ENCODE measurements at regions not wholly inside any gene's neighbourhood (a gene's known extent, or its start where the extent isn't known, plus 50 kb on each side); places are given as distances from the start of the nearest gene placed in this dataset.

DNA sequence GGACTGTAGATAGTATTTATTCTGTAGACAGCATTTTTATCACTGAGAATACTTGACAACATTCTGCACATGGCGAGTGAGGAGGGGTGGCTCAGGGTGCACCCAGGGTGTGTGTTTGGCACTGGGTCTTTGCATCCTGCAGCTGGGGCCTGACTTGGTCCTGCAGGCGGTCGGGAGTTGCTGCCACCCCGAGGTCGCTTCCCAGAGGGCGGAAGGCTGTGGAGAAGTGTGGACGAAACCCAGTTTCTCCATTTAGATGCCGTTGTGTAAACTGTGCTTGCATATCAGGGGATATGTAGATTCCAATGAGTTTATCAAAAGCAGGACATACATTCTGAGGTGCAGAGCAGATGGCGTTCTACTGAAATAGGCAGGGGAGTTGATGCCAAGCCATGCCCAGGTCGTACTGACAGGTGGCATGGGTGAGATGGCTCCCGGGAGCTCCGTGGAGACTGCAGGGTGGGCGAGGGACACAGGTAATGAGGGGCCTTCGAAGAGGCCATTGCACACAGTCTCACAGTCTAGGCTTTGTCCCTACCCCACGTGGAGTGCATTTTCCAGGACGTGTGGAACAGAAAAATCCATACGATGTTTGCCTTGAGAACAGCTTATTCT, 74.5 kb downstream of the RTP5 start:
- H3K27me3 ChIP-seq = peaks cover 5% of the 10 kb centered on the region
- no peak overlapping the region for H3K27ac ChIP-seq
- no peaks in the 10 kb centered on the region for H3K4me1 ChIP-seq (ENCODE audit: low read depth)
- H3K4me3 ChIP-seq = no peak overlapping the region
- TF ChIP-seq, protein P1, sequence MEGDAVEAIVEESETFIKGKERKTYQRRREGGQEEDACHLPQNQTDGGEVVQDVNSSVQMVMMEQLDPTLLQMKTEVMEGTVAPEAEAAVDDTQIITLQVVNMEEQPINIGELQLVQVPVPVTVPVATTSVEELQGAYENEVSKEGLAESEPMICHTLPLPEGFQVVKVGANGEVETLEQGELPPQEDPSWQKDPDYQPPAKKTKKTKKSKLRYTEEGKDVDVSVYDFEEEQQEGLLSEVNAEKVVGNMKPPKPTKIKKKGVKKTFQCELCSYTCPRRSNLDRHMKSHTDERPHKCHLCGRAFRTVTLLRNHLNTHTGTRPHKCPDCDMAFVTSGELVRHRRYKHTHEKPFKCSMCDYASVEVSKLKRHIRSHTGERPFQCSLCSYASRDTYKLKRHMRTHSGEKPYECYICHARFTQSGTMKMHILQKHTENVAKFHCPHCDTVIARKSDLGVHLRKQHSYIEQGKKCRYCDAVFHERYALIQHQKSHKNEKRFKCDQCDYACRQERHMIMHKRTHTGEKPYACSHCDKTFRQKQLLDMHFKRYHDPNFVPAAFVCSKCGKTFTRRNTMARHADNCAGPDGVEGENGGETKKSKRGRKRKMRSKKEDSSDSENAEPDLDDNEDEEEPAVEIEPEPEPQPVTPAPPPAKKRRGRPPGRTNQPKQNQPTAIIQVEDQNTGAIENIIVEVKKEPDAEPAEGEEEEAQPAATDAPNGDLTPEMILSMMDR (IDR thresholded peaks at IDR 0.05; ENCODE audit: low read depth, low read length) = no peak
- no peaks in the 10 kb centered on the region for H3K36me3 ChIP-seq
- no peak for DNase-seq (ENCODE audit: low read depth in 1 of 2, low spot score in 1 of 2)
- H3K9me3 ChIP-seq (ENCODE audit: low read depth) = no peaks in the 10 kb centered on the region

DNA sequence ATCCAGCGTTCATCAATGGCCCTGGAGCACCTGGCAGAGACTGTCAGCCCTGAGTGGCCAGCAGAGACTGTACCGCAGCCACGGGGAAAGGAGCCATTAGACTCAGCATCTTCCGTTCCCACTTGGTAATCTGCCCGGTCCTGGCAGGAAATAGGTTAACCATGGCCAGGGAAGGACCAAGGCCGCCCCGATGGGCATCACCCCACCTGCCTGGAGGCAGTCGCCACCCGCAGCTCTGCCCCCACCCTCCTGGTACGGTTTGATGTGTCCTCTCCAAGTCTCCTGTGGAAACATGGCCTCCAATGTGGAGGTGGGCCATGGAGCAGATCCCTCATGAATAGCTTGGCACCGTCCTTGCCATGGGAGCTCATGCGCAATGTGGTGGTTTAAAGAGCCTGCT, 75.3 kb downstream of the RTP5 start:
- H3K27me3 ChIP-seq = peaks cover 5% of the 10 kb centered on the region
- H3K36me3 ChIP-seq = no peaks in the 10 kb centered on the region
- H3K4me3 ChIP-seq = no peak overlapping the region
- H3K4me1 ChIP-seq (ENCODE audit: low read depth) = no peaks in the 10 kb centered on the region
- no peak overlapping the region for H3K27ac ChIP-seq
- H3K9me3 ChIP-seq (ENCODE audit: low read depth) = no peaks in the 10 kb centered on the region
- DNase-seq (ENCODE audit: low read depth in 1 of 2, low spot score in 1 of 2) = no peak
- TF ChIP-seq, protein P1 (IDR thresholded peaks at IDR 0.05; ENCODE audit: low read depth, low read length) = no peak

DNA sequence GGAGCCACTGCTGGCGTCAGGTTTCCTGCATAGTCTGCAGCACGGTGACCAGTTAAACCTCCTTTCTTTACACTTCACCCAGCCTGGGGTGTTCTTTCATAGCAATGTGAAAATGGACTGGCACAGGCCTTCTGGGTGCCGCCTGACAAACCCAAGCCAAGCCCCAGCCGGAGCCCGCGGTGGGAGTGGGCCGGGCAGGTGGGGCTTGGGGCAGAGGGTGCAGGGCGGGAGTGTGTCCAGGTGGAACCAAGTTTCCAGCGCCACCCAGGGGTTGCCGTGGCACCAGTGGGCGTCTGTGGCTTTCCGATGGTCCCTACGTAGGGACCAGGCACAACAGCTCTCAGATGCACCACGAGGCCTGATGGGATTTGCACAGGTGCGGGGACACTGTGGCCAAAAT, 75.8 kb downstream of the RTP5 start:
- Histone ChIP-seq H3K27ac (no peak overlapping the region), H3K9me3 (ENCODE audit: low read depth) (no peaks in the 10 kb centered on the region)
- DNase-seq (ENCODE audit: low read depth in 1 of 2, low spot score in 1 of 2) = no peak

DNA sequence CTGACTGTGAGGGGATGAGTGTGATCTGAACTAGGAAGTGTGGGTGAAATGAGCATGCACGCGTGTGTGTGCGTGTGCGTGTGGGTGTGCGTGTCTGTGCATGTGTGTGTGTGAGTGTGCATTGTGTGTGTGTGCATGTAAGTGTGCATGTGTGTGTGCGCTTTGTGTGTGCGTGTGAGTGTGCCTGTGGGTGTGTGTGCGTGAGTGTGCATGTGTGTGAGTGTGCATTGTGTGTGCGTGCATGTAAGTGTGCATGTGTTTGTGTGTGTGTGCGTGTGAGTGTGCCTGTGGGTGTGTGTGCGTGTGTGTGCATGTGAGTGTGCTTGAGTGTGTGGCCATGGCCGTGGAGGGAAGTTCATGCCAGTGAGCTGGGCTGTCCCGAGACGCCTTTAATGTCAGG, 76.3 kb downstream of the RTP5 start:
- TF ChIP-seq, protein P1 (IDR thresholded peaks at IDR 0.05; ENCODE audit: low read depth, low read length) = no peak
- no peaks in the 10 kb centered on the region for H3K36me3 ChIP-seq
- H3K27me3 ChIP-seq = peaks cover 5% of the 10 kb centered on the region
- no peak overlapping the region for H3K27ac ChIP-seq
- no peaks in the 10 kb centered on the region for H3K9me3 ChIP-seq (ENCODE audit: low read depth)
- no peak for DNase-seq (ENCODE audit: low read depth in 1 of 2, low spot score in 1 of 2)
- H3K4me3 ChIP-seq = no peak overlapping the region
- no peaks in the 10 kb centered on the region for H3K4me1 ChIP-seq (ENCODE audit: low read depth)

More for the DNA sequence above, 75.8 kb downstream of the RTP5 start:
- Histone ChIP-seq H3K36me3 (no peaks in the 10 kb centered on the region), H3K4me3 (no peak overlapping the region), H3K4me1 (ENCODE audit: low read depth) (no peaks in the 10 kb centered on the region), H3K27me3 (peaks cover 5% of the 10 kb centered on the region)
- TF ChIP-seq, protein P1 (IDR thresholded peaks at IDR 0.05; ENCODE audit: low read depth, low read length) = no peak

- DNase-seq (ENCODE audit: low read depth in 1 of 2, low spot score in 1 of 2) = no peak
- TF ChIP-seq, protein P1 (IDR thresholded peaks at IDR 0.05; ENCODE audit: low read depth, low read length) = no peak
- Histone ChIP-seq H3K27me3 (peaks cover 5% of the 10 kb centered on the region), H3K36me3 (no peaks in the 10 kb centered on the region), H3K9me3 (ENCODE audit: low read depth) (no peaks in the 10 kb centered on the region), H3K4me3 (no peak overlapping the region), H3K27ac (no peak overlapping the region), H3K4me1 (ENCODE audit: low read depth) (no peaks in the 10 kb centered on the region)
These were observed 76.9 kb downstream of the RTP5 start for GRCh38 chr2:241946306-241947003.
